MM.1S (cell line): ENCODE measurements at regions not wholly inside any gene's neighbourhood (a gene's known extent, or its start where the extent isn't known, plus 50 kb on each side); places are given as distances from the start of the nearest gene placed in this dataset.

Source experiments
- DNase-seq: peaks from one replicate; pipeline ENCODE4 v3.0.0-alpha.2; 2015
- H2AFZ ChIP-seq: fragments of 300-600 bp; sonication (generic); 2 replicates; pipeline ENCODE4 v1.6.0; 2016; ENCODE audit warnings: antibody characterized with exemption, low read length
- H3F3A ChIP-seq: fragments of 300-600 bp; sonication (generic); 2 replicates; pipeline ENCODE4 v1.6.1; 2016; ENCODE audit warnings: mild to moderate bottlenecking, antibody characterized with exemption, low read length, moderate library complexity, mixed read lengths; ENCODE audit not compliant: insufficient read depth
- H3K27ac ChIP-seq: fragments of 300-600 bp; sonication (generic); 2 replicates; pipeline ENCODE4 v1.5.1; 2016; ENCODE audit warnings: mild to moderate bottlenecking, low read length
- H3K27me3 ChIP-seq: fragments of 300-600 bp; sonication (generic); replicated peaks from 2 replicates; pipeline ENCODE4 v1.6.0; 2016; ENCODE audit warnings: low read length; ENCODE audit not compliant: insufficient read depth
- H3K36me3 ChIP-seq: fragments of 300-600 bp; sonication (generic); replicated peaks from 2 replicates; pipeline ENCODE4 v1.6.1; 2016; ENCODE audit warnings: mild to moderate bottlenecking, low read length, mixed read lengths; ENCODE audit not compliant: insufficient read depth
- H3K4me1 ChIP-seq: fragments of 300-600 bp; sonication (generic); 2 replicates; pipeline ENCODE4 v1.6.1; 2016; ENCODE audit warnings: low read length, mixed read lengths
- H3K4me2 ChIP-seq: fragments of 300-600 bp; sonication (generic); 2 replicates; pipeline ENCODE4 v1.6.0; 2016; ENCODE audit warnings: low read depth, low read length
- H3K4me3 ChIP-seq: fragments of 300-600 bp; sonication (generic); 2 replicates; pipeline ENCODE4 v1.5.1; 2016; ENCODE audit warnings: low read length, mixed read lengths
- H3K79me2 ChIP-seq: fragments of 300-600 bp; sonication (generic); 2 replicates; pipeline ENCODE4 v1.6.1; 2016; ENCODE audit warnings: mixed run types, low read length, mixed read lengths
- H3K9ac ChIP-seq: fragments of 300-600 bp; sonication (generic); 2 replicates; pipeline ENCODE4 v1.6.1; 2016; ENCODE audit warnings: low read length, mixed read lengths
- H3K9me2 ChIP-seq: fragments of 300-600 bp; sonication (generic); replicated peaks from 2 replicates; pipeline ENCODE4 v1.6.1; 2016; ENCODE audit warnings: mild to moderate bottlenecking, low read length, mixed read lengths; ENCODE audit not compliant: insufficient read depth
- H3K9me3 ChIP-seq: fragments of 300-600 bp; sonication (generic); replicated peaks from 2 replicates; pipeline ENCODE4 v1.6.1; 2016; ENCODE audit warnings: mild to moderate bottlenecking, low read length, mixed read lengths; ENCODE audit not compliant: insufficient read depth
- H4K20me1 ChIP-seq: fragments of 300-600 bp; sonication (generic); 2 replicates; pipeline ENCODE4 v1.6.1; 2016; ENCODE audit warnings: mild to moderate bottlenecking, low read length, moderate library complexity, mixed read lengths; ENCODE audit not compliant: insufficient read depth
- CTCF ChIP-seq: fragments of 300-600 bp; sonication (generic); IDR thresholded peaks from 2 replicates; pipeline ENCODE4 v1.5.1; 2016; ENCODE audit warnings: antibody characterized with exemption, low read length, mixed read lengths
- EZH2 ChIP-seq: fragments of 300-600 bp; sonication (generic); optimal IDR thresholded peaks from 2 replicates; pipeline ENCODE3; 2017; ENCODE audit warnings: low read depth, mild to moderate bottlenecking, antibody characterized with exemption, low read length, mixed read lengths
- EZH2phosphoT487 ChIP-seq: fragments of 300-600 bp; sonication (generic); IDR thresholded peaks from 2 replicates; pipeline ENCODE4 v1.6.1; 2018; ENCODE audit warnings: antibody characterized with exemption, low read length

GRCh38 chr14:98428483-98428994 lies 843.5 kb downstream of the BCL11B start:
- H3K4me2 ChIP-seq = no peak overlapping the region
- no peak for TF ChIP-seq CTCF
- no peak for TF ChIP-seq EZH2
- no peak for TF ChIP-seq EZH2phosphoT487
- peaks cover 5% of the 10 kb centered on the region; the same call in 1 of the 2 replicates for H3K4me1 ChIP-seq
- H3K36me3 ChIP-seq = no peaks in the 10 kb centered on the region
- no peak for DNase-seq
- H3F3A ChIP-seq = no peaks in the 10 kb centered on the region
- H2AFZ ChIP-seq = no peak overlapping the region
- H3K9ac ChIP-seq = no peak overlapping the region
- H3K27me3 ChIP-seq = no peaks in the 10 kb centered on the region
- H3K27ac ChIP-seq = no peak overlapping the region
- no peaks in the 10 kb centered on the region for H4K20me1 ChIP-seq
- H3K9me2 ChIP-seq = no peaks in the 10 kb centered on the region
- no peaks in the 10 kb centered on the region for H3K79me2 ChIP-seq
- H3K9me3 ChIP-seq = no peaks in the 10 kb centered on the region
- H3K4me3 ChIP-seq = no peak overlapping the region

GRCh38 chr14:98433436-98433835 lies 838.6 kb downstream of the BCL11B start:
- Histone ChIP-seq H3K9me3 (no peaks in the 10 kb centered on the region), H3K27me3 (no peaks in the 10 kb centered on the region), H3K4me1 (peaks cover 5% of the 10 kb centered on the region; the same call in 1 of the 2 replicates), H3K9me2 (no peaks in the 10 kb centered on the region), H3K9ac (no peak overlapping the region), H3K4me2 (0 out of 2 replicates have a peak overlapping the region, but pooled peaks have one; percentile 86), H3K36me3 (no peaks in the 10 kb centered on the region), H3F3A (no peaks in the 10 kb centered on the region), H4K20me1 (no peaks in the 10 kb centered on the region), H2AFZ (no peak overlapping the region), H3K4me3 (no peak overlapping the region), H3K27ac (no peak overlapping the region), H3K79me2 (no peaks in the 10 kb centered on the region)
- no peak for DNase-seq
- TF ChIP-seq EZH2phosphoT487 (no peak), CTCF (no peak), EZH2 (no peak)

- Histone ChIP-seq H3K4me2 (no peak overlapping the region), H3K4me3 (no peak overlapping the region), H3K4me1 (peaks cover 5% of the 10 kb centered on the region; the same call in 1 of the 2 replicates), H3F3A (no peaks in the 10 kb centered on the region), H3K9me2 (no peaks in the 10 kb centered on the region), H3K79me2 (no peaks in the 10 kb centered on the region), H3K27me3 (no peaks in the 10 kb centered on the region), H2AFZ (no peak overlapping the region), H3K27ac (no peak overlapping the region), H3K9ac (no peak overlapping the region), H4K20me1 (no peaks in the 10 kb centered on the region), H3K36me3 (no peaks in the 10 kb centered on the region), H3K9me3 (no peaks in the 10 kb centered on the region)
- DNase-seq = no peak
- TF ChIP-seq EZH2phosphoT487 = no peak
- TF ChIP-seq EZH2 = no peak
- TF ChIP-seq CTCF = no peak
Measured at GRCh38 chr14:98437113-98437512, 834.9 kb downstream of the BCL11B start.
